B cell (primary cell): ENCODE measurements at regions not wholly inside any gene's neighbourhood (a gene's known extent, or its start where the extent isn't known, plus 50 kb on each side); places are given as distances from the start of the nearest gene placed in this dataset.

Experiments
- ATAC-seq: fragments of 200-7000 bp; cut with Tn5 transposase; one replicate; pipeline ENCODE4 v1.10.0; 2021; ENCODE audit warnings: low read depth, mild to moderate bottlenecking, moderate number of reproducible peaks, moderate library complexity
- CTCF ChIA-PET: fragments of 350-600 bp; sonication (Branson Sonifier 250); formaldehyde crosslinking; loops from one replicate; lab custom pipeline; 2021; ENCODE audit warnings: antibody characterized with exemption, inconsistent platforms; lab: Charles Lee
- POLR2A ChIA-PET: fragments of 350-600 bp; sonication (Branson Sonifier 250); formaldehyde crosslinking; loops from one replicate; lab custom pipeline; 2021; ENCODE audit warnings: antibody characterized with exemption; lab: Charles Lee
- DNase-seq: peaks from one replicate; pipeline ENCODE4 v3.0.0; 2013
- H2AFZ ChIP-seq: 2 replicates; pipeline ENCODE4 v1.6.1; 2012; ENCODE audit warnings: mild to moderate bottlenecking, low read depth, low read length; ENCODE audit not compliant: insufficient read depth, poor library complexity, severe bottlenecking
- H3K27ac ChIP-seq, 2 donors: 1 replicate in 1 of 2; 2 replicates in 1 of 2; pipeline ENCODE4 v1.5.1; 2012 to 2013; ENCODE audit warnings: low read length in 2 of 2, mild to moderate bottlenecking in 2 of 2, moderate library complexity in 1 of 2
- H3K27me3 ChIP-seq, 4 experiments: fragments of 200-600 bp in 1 of 4; sonication (generic) in 1 of 4; replicated peaks in 1 of 4; 1 replicate in 2 of 4; 2 replicates in 2 of 4; pipeline versions ENCODE4 v1.6.1 to v1.7.0; 2013 to 2016; ENCODE audit warnings: low read length in 3 of 4, mild to moderate bottlenecking in 2 of 4, mixed read lengths in 1 of 4, moderate library complexity in 1 of 4; ENCODE audit not compliant: insufficient read depth in 4 of 4, control insufficient read depth in 3 of 4; ENCODE audit errors: control extremely low read depth in 1 of 4
- H3K36me3 ChIP-seq, 2 experiments: replicated peaks in 1 of 2; 1 replicate in 1 of 2; 2 replicates in 1 of 2; pipeline versions ENCODE4 v1.6.1 to v1.7.1; 2013; ENCODE audit warnings: low read length in 1 of 2; ENCODE audit not compliant: insufficient read depth in 2 of 2, control insufficient read depth in 1 of 2; ENCODE audit errors: control extremely low read depth in 1 of 2, extremely low read depth in 1 of 2
- H3K4me1 ChIP-seq, 2 donors: fragments of 200-600 bp in 1 of 2; sonication (generic) in 1 of 2; 1 replicate in 1 of 2; 2 replicates in 1 of 2; pipeline versions ENCODE4 v1.5.1 to v1.6.1; 2013 to 2017; ENCODE audit warnings: low read length in 2 of 2; ENCODE audit not compliant: control insufficient read depth in 2 of 2, insufficient read depth in 2 of 2
- H3K4me2 ChIP-seq: replicated peaks from 2 replicates; pipeline ENCODE3; 2012; ENCODE audit warnings: mild to moderate bottlenecking, low read depth, low read length; ENCODE audit not compliant: poor library complexity, severe bottlenecking
- H3K4me3 ChIP-seq, 5 experiments: fragments of 200-600 bp in 1 of 5; sonication (generic) in 1 of 5; 1 replicate in 3 of 5; 2 replicates in 2 of 5; pipeline versions ENCODE4 v1.5.1 to v1.7.0; 2011 to 2016; ENCODE audit warnings: low read length in 4 of 5, mild to moderate bottlenecking in 4 of 5, low read depth in 2 of 5, control low read depth in 1 of 5, moderate library complexity in 1 of 5; ENCODE audit not compliant: insufficient read depth in 1 of 5; ENCODE audit errors: control extremely low read depth in 1 of 5, extremely low read depth in 1 of 5
- H3K79me2 ChIP-seq: fragments of 200-600 bp; sonication (generic); one replicate; pipeline ENCODE4 v1.6.0; 2016; ENCODE audit warnings: low read length; ENCODE audit not compliant: control insufficient read depth, insufficient read depth
- H3K9ac ChIP-seq: fragments of 200-600 bp; sonication (generic); 2 replicates; pipeline ENCODE4 v1.6.1; 2017; ENCODE audit warnings: mild to moderate bottlenecking, low read length, moderate library complexity
- H3K9me3 ChIP-seq, 3 donors: one replicate each; pipeline versions ENCODE4 v1.6.1 to v1.7.1; 2013; ENCODE audit warnings: low read length in 2 of 3; ENCODE audit not compliant: control insufficient read depth in 2 of 3, insufficient read depth in 1 of 3; ENCODE audit errors: control extremely low read depth in 1 of 3
- H4K20me1 ChIP-seq: 2 replicates; pipeline ENCODE4 v1.6.0; 2012; ENCODE audit warnings: mild to moderate bottlenecking, low read length; ENCODE audit not compliant: insufficient read depth, control insufficient read depth, poor library complexity, severe bottlenecking
- H3K27ac Mint-ChIP-seq: one replicate; pipeline ENCODE4 v1.8.0; 2021; ENCODE audit warnings: mixed read lengths
- H3K27me3 Mint-ChIP-seq: one replicate; pipeline ENCODE4 v1.8.0; 2021; ENCODE audit warnings: mixed read lengths
- H3K4me1 Mint-ChIP-seq: one replicate; pipeline ENCODE4 v1.8.0; 2021; ENCODE audit warnings: mixed read lengths
- H3K4me3 Mint-ChIP-seq: one replicate; pipeline ENCODE4 v1.8.0; 2021; ENCODE audit warnings: mixed read lengths
- H3K9me3 Mint-ChIP-seq: one replicate; pipeline ENCODE4 v1.8.0; 2022; ENCODE audit warnings: mixed read lengths; ENCODE audit not compliant: insufficient read depth
- CTCF ChIP-seq: fragments of 200-600 bp; IDR thresholded peaks from one replicate; pipeline ENCODE4 v1.8.0; 2022; ENCODE audit warnings: antibody characterized with exemption, mild to moderate bottlenecking
- EZH2 ChIP-seq: IDR thresholded peaks from 2 replicates; pipeline ENCODE4 v1.6.1; 2012; ENCODE audit warnings: borderline replicate concordance, low read depth, mild to moderate bottlenecking, moderate library complexity, low read length; ENCODE audit not compliant: insufficient read depth, poor library complexity, severe bottlenecking
- WGBS: methylation state at CpG from one replicate; pipeline ENCODE4 v1.1.5; 2013; ENCODE audit warnings: missing lambda C conversion rate; ENCODE audit not compliant: insufficient coverage; 5-methylcytosine and 5-hydroxymethylcytosine counted together
- intact Hi-C: fragments of 100-400 bp; cut with micrococcal nuclease; formaldehyde crosslinking; loops from one replicate; pipeline ENCODE4 v1.10.0; 2022

DNA sequence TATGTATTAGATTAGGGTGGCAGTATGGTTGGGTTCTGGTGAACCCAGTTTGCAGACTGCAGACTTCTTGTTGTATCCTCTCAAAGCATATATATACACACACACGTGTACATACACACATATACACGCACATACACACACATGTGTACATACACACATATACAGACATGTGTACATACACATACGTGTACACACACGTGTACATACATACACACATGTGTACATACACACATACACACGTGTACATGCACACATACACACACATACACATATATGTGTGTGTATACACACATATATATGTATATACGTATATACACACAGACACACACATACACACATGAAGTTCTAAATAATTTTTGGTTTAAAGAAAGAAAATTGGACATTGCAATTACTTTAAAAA is 780.2 kb downstream of the FLRT2 start:
- ChIA-PET POLR2A (no interaction called here), CTCF (no interaction called here)
- no peaks in the 10 kb centered on the region for H3K79me2 ChIP-seq
- no peaks in the 10 kb centered on the region for H3K4me1 ChIP-seq
- no peaks in the 10 kb centered on the region for H3K27me3 ChIP-seq
- WGBS = no CpG with 5 or more reads among the region's 6 CpGs
- no peaks in the 10 kb centered on the region for H3K36me3 ChIP-seq
- H3K9me3 ChIP-seq = no peaks in the 10 kb centered on the region
- no peaks in the 10 kb centered on the region for H3K4me1 Mint-ChIP-seq
- no peak for DNase-seq
- intact Hi-C loops = no loop called here
- TF ChIP-seq EZH2 = no peak
- no peak for TF ChIP-seq CTCF
- H2AFZ ChIP-seq = no peak overlapping the region
- H3K9me3 Mint-ChIP-seq = no peaks in the 10 kb centered on the region
- H3K9ac ChIP-seq = no peak overlapping the region
- H3K4me3 Mint-ChIP-seq = no peak overlapping the region
- ATAC-seq = no peak
- no peak overlapping the region for H3K4me3 ChIP-seq
- H3K4me2 ChIP-seq = no peak overlapping the region
- no peak overlapping the region for H3K27ac ChIP-seq
- no peaks in the 10 kb centered on the region for H3K27me3 Mint-ChIP-seq
- no peak overlapping the region for H3K27ac Mint-ChIP-seq
- no peaks in the 10 kb centered on the region for H4K20me1 ChIP-seq

DNA sequence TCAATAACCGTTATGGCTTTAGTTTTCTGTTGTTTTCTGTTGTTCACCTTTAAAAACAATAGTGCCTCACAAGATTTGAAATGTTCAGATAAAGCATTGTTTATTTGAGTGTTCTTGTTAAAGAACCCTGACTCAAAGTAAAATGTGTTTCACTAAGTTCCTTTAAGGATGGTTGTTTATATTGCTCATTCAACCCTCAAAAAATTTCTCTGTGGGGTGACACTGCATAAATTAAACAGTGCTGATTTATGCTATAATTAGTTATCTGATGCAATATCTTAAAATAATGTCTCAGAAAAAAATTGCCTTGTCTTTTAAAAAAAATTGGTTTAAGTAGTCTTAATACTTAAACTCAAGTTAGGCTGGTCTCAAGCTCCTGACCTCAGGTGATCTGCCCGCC is 775.1 kb downstream of the FLRT2 start:
- DNase-seq (no peak), ATAC-seq (no peak)
- TF ChIP-seq CTCF (no peak), EZH2 (no peak)
- Histone ChIP-seq H3K4me1 (no peaks in the 10 kb centered on the region), H2AFZ (no peak overlapping the region), H3K9ac (no peak overlapping the region), H3K27me3 (no peaks in the 10 kb centered on the region), H3K36me3 (no peaks in the 10 kb centered on the region), H3K27ac (no peak overlapping the region), H3K4me3 (no peak overlapping the region), H4K20me1 (no peaks in the 10 kb centered on the region), H3K4me2 (no peak overlapping the region), H3K9me3 (no peaks in the 10 kb centered on the region), H3K79me2 (no peaks in the 10 kb centered on the region)
- WGBS = no CpG with 5 or more reads among the region's 2 CpGs
- intact Hi-C loops = no loop called here
- ChIA-PET POLR2A (no interaction called here), CTCF (no interaction called here)
- Mint-ChIP-seq H3K4me1 (no peaks in the 10 kb centered on the region), H3K27ac (no peak overlapping the region), H3K27me3 (no peaks in the 10 kb centered on the region), H3K9me3 (no peaks in the 10 kb centered on the region), H3K4me3 (no peak overlapping the region)
